ENCODE measurements at regions not wholly inside any gene's neighbourhood (a gene's known extent, or its start where the extent isn't known, plus 50 kb on each side); places are given as distances from the start of the nearest gene placed in this dataset.
"Not testable (repeated sequence)": the region's sequence is repeated elsewhere in the genome, so short reads cannot be mapped to it uniquely, and the experiment has no call there.

GRCh38 chr1:187844313-187844712 lies 1015.6 kb downstream of the PLA2G4A start:
- Histone ChIP-seq H3K27me3 (replicated peaks; ENCODE audit: insufficient read depth, low read length) (no peaks in the 10 kb centered on the region), H3K9ac (ENCODE audit: low read length) (no peak overlapping the region), H3K9me2 (replicated peaks; ENCODE audit: insufficient read depth, low read length) (no peaks in the 10 kb centered on the region), H3K27ac (ENCODE audit: low read length) (no peak overlapping the region), H3K79me2 (ENCODE audit: low read length) (no peaks in the 10 kb centered on the region), H3K4me3 (ENCODE audit: low read length) (no peak overlapping the region), H3K4me2 (ENCODE audit: low read depth, low read length) (no peak overlapping the region), H3K36me3 (replicated peaks; ENCODE audit: insufficient read depth, low read length) (no peaks in the 10 kb centered on the region), H3F3A (ENCODE audit: insufficient read depth, low read length) (no peaks in the 10 kb centered on the region), H4K20me1 (ENCODE audit: insufficient read depth, low read length) (no peaks in the 10 kb centered on the region), H3K9me3 (replicated peaks; ENCODE audit: insufficient read depth, low read length) (no peaks in the 10 kb centered on the region), H2AFZ (ENCODE audit: low read length) (no peak overlapping the region), H3K4me1 (ENCODE audit: low read length) (no peaks in the 10 kb centered on the region)
- DNase-seq, result no peak
- TF ChIP-seq EZH2phosphoT487 (IDR thresholded peaks at IDR 0.05; ENCODE audit: low read length) (no peak), EZH2 (optimal IDR thresholded peaks at IDR 0.05; ENCODE audit: low read depth, low read length) (no peak)
- TF ChIP-seq, protein P1, sequence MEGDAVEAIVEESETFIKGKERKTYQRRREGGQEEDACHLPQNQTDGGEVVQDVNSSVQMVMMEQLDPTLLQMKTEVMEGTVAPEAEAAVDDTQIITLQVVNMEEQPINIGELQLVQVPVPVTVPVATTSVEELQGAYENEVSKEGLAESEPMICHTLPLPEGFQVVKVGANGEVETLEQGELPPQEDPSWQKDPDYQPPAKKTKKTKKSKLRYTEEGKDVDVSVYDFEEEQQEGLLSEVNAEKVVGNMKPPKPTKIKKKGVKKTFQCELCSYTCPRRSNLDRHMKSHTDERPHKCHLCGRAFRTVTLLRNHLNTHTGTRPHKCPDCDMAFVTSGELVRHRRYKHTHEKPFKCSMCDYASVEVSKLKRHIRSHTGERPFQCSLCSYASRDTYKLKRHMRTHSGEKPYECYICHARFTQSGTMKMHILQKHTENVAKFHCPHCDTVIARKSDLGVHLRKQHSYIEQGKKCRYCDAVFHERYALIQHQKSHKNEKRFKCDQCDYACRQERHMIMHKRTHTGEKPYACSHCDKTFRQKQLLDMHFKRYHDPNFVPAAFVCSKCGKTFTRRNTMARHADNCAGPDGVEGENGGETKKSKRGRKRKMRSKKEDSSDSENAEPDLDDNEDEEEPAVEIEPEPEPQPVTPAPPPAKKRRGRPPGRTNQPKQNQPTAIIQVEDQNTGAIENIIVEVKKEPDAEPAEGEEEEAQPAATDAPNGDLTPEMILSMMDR (IDR thresholded peaks at IDR 0.05; ENCODE audit: low read length), result no peak

DNA sequence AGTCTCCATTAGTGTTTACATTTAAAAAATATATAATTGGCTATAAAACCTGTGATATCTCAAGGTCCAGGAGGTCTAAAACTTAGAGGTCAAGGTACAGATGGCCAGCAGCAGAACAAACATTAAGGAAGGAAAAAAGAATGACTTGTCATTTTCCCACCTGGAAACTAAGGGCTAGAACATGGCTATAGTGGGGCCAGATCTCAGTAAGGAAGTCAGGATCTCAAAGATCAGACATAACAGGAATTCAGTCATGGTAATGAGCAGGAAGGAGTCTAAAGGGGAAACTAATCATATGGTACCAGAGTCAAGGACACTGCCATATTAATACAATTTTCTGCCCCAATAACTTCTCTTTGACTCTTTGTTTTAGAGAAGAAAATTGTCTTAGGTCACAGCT lies 1018.8 kb downstream of the PLA2G4A start:
- H4K20me1 ChIP-seq (ENCODE audit: insufficient read depth, low read length), result no peaks in the 10 kb centered on the region
- no peak overlapping the region for H3K4me3 ChIP-seq (ENCODE audit: low read length)
- H3F3A ChIP-seq (ENCODE audit: insufficient read depth, low read length), result no peaks in the 10 kb centered on the region
- no peak overlapping the region for H3K4me2 ChIP-seq (ENCODE audit: low read depth, low read length)
- H3K79me2 ChIP-seq (ENCODE audit: low read length), result no peaks in the 10 kb centered on the region
- DNase-seq, result no peak
- no peak overlapping the region for H3K27ac ChIP-seq (ENCODE audit: low read length)
- no peaks in the 10 kb centered on the region for H3K4me1 ChIP-seq (ENCODE audit: low read length)
- H3K9me2 ChIP-seq (replicated peaks; ENCODE audit: insufficient read depth, low read length), result no peaks in the 10 kb centered on the region
- no peaks in the 10 kb centered on the region for H3K9me3 ChIP-seq (replicated peaks; ENCODE audit: insufficient read depth, low read length)
- TF ChIP-seq, protein P1 (IDR thresholded peaks at IDR 0.05; ENCODE audit: low read length), result no peak
- TF ChIP-seq EZH2phosphoT487 (IDR thresholded peaks at IDR 0.05; ENCODE audit: low read length) (no peak), EZH2 (optimal IDR thresholded peaks at IDR 0.05; ENCODE audit: low read depth, low read length) (no peak)
- no peak overlapping the region for H3K9ac ChIP-seq (ENCODE audit: low read length)
- H3K36me3 ChIP-seq (replicated peaks; ENCODE audit: insufficient read depth, low read length), result no peaks in the 10 kb centered on the region
- no peak overlapping the region for H2AFZ ChIP-seq (ENCODE audit: low read length)
- no peaks in the 10 kb centered on the region for H3K27me3 ChIP-seq (replicated peaks; ENCODE audit: insufficient read depth, low read length)

GRCh38 chr1:187848321-187848720 lies 1019.6 kb downstream of the PLA2G4A start:
- H3K36me3 ChIP-seq (replicated peaks; ENCODE audit: insufficient read depth, low read length), result no peaks in the 10 kb centered on the region
- H3K4me2 ChIP-seq (ENCODE audit: low read depth, low read length), result no peak overlapping the region
- H3K9me2 ChIP-seq (replicated peaks; ENCODE audit: insufficient read depth, low read length), result no peaks in the 10 kb centered on the region
- no peak overlapping the region for H3K9ac ChIP-seq (ENCODE audit: low read length)
- H3K79me2 ChIP-seq (ENCODE audit: low read length), result no peaks in the 10 kb centered on the region
- DNase-seq, result no peak
- no peaks in the 10 kb centered on the region for H3K9me3 ChIP-seq (replicated peaks; ENCODE audit: insufficient read depth, low read length)
- H3K4me3 ChIP-seq (ENCODE audit: low read length), result no peak overlapping the region
- no peaks in the 10 kb centered on the region for H3F3A ChIP-seq (ENCODE audit: insufficient read depth, low read length)
- H3K27ac ChIP-seq (ENCODE audit: low read length), result no peak overlapping the region
- no peaks in the 10 kb centered on the region for H3K27me3 ChIP-seq (replicated peaks; ENCODE audit: insufficient read depth, low read length)
- H3K4me1 ChIP-seq (ENCODE audit: low read length), result no peaks in the 10 kb centered on the region
- no peak overlapping the region for H2AFZ ChIP-seq (ENCODE audit: low read length)
- TF ChIP-seq, protein P1 (IDR thresholded peaks at IDR 0.05; ENCODE audit: low read length), result no peak
- TF ChIP-seq EZH2 (optimal IDR thresholded peaks at IDR 0.05; ENCODE audit: low read depth, low read length) (no peak), EZH2phosphoT487 (IDR thresholded peaks at IDR 0.05; ENCODE audit: low read length) (no peak)
- no peaks in the 10 kb centered on the region for H4K20me1 ChIP-seq (ENCODE audit: insufficient read depth, low read length)

- not testable (repeated sequence) for H3K79me2 ChIP-seq (ENCODE audit: low read length); H3K4me1 ChIP-seq (ENCODE audit: low read length); H3K9me3 ChIP-seq (replicated peaks; ENCODE audit: insufficient read depth, low read length); H3K4me3 ChIP-seq (ENCODE audit: low read length); H3K27me3 ChIP-seq (replicated peaks; ENCODE audit: insufficient read depth, low read length); H3K36me3 ChIP-seq (replicated peaks; ENCODE audit: insufficient read depth, low read length); H3K27ac ChIP-seq (ENCODE audit: low read length); H3K9ac ChIP-seq (ENCODE audit: low read length); H3F3A ChIP-seq (ENCODE audit: insufficient read depth, low read length); DNase-seq; H4K20me1 ChIP-seq (ENCODE audit: insufficient read depth, low read length); H2AFZ ChIP-seq (ENCODE audit: low read length); H3K9me2 ChIP-seq (replicated peaks; ENCODE audit: insufficient read depth, low read length); H3K4me2 ChIP-seq (ENCODE audit: low read depth, low read length)
Measured at GRCh38 chr1:187850146-187850545, 1021.4 kb downstream of the PLA2G4A start.

Data from MM.1S (cell line).